ENCODE measurements at regions not wholly inside any gene's neighbourhood (a gene's known extent, or its start where the extent isn't known, plus 50 kb on each side); places are given as distances from the start of the nearest gene placed in this dataset.
"Not testable (repeated sequence)": the region's sequence is repeated elsewhere in the genome, so short reads cannot be mapped to it uniquely, and the experiment has no call there.

- Histone ChIP-seq H3K36me3 (ENCODE audit: insufficient read depth in 1 of 2, low read depth in 1 of 2) (no peaks in the 10 kb centered on the region), H3K27me3 (ENCODE audit: insufficient read depth in 3 of 3, low read length in 2 of 3) (no peaks in the 10 kb centered on the region), H3K4me3 (no peak overlapping the region), H3K4me1 (no peaks in the 10 kb centered on the region), H3K9me3 (no peaks in the 10 kb centered on the region), H3K27ac (no peak overlapping the region)
- WGBS, 3 donors: 60 to 67% (median 61%) methylated on average over 3 of the region's 3 CpGs
- DNase-seq: no peak
- TF ChIP-seq CTCF (IDR thresholded peaks at IDR 0.05): no peak
- no peak for ATAC-seq
- intact Hi-C loops (cut with DNase I): no loop called here
Observed at GRCh38 chr2:94769733-94770132, 101.5 kb upstream of the TEKT4 start.

- H3K27ac ChIP-seq: no peak overlapping the region
- H3K9me3 ChIP-seq: no peaks in the 10 kb centered on the region
- ATAC-seq (no peak), DNase-seq (no peak)
- no peak for TF ChIP-seq CTCF (IDR thresholded peaks at IDR 0.05)
- intact Hi-C loops (cut with DNase I): no loop called here
- no peak overlapping the region for H3K4me3 ChIP-seq
- no peaks in the 10 kb centered on the region for H3K4me1 ChIP-seq
- H3K27me3 ChIP-seq (ENCODE audit: insufficient read depth in 3 of 3, low read length in 2 of 3): no peaks in the 10 kb centered on the region
- no peaks in the 10 kb centered on the region for H3K36me3 ChIP-seq (ENCODE audit: insufficient read depth in 1 of 2, low read depth in 1 of 2)
Observed at GRCh38 chr2:94774851-94775250, 96.4 kb upstream of the TEKT4 start.

- 65 to 70% (median 67%) methylated on average over 2 of the region's 2 CpGs for WGBS, 3 donors
- ATAC-seq (no peak), DNase-seq (no peak)
- H3K36me3 ChIP-seq (ENCODE audit: insufficient read depth in 1 of 2, low read depth in 1 of 2): no peaks in the 10 kb centered on the region
- H3K9me3 ChIP-seq: no peaks in the 10 kb centered on the region
- TF ChIP-seq CTCF (IDR thresholded peaks at IDR 0.05): no peak
- intact Hi-C loops (cut with DNase I): no loop called here
- H3K27me3 ChIP-seq (ENCODE audit: insufficient read depth in 3 of 3, low read length in 2 of 3): no peaks in the 10 kb centered on the region
- no peak overlapping the region for H3K4me3 ChIP-seq
- H3K27ac ChIP-seq: no peak overlapping the region
- no peaks in the 10 kb centered on the region for H3K4me1 ChIP-seq
Observed at GRCh38 chr2:94776036-94776435, 95.2 kb upstream of the TEKT4 start.

GRCh38 chr2:94785105-94785504 is 86.1 kb upstream of the TEKT4 start:
- intact Hi-C loops (cut with DNase I); H3K4me1 ChIP-seq; H3K27me3 ChIP-seq (ENCODE audit: insufficient read depth in 3 of 3, low read length in 2 of 3); H3K4me3 ChIP-seq; H3K36me3 ChIP-seq (ENCODE audit: insufficient read depth in 1 of 2, low read depth in 1 of 2); H3K9me3 ChIP-seq; ATAC-seq; H3K27ac ChIP-seq; DNase-seq: not testable (repeated sequence)
- 52 to 64% (median 63%) methylated on average over 3 of the region's 3 CpGs for WGBS, 3 donors

- WGBS, 3 donors: 67 to 75% (median 68%) methylated on average over 5 of the region's 5 CpGs
- H3K9me3 ChIP-seq; intact Hi-C loops (cut with DNase I): not testable (repeated sequence)
Observed at GRCh38 chr2:94786424-94786823, 84.8 kb upstream of the TEKT4 start.

GRCh38 chr2:94790169-94790568 is 81.1 kb upstream of the TEKT4 start:
- DNase-seq; H3K4me1 ChIP-seq; H3K36me3 ChIP-seq (ENCODE audit: insufficient read depth in 1 of 2, low read depth in 1 of 2); ATAC-seq; H3K27me3 ChIP-seq (ENCODE audit: insufficient read depth in 3 of 3, low read length in 2 of 3); intact Hi-C loops (cut with DNase I); H3K4me3 ChIP-seq; H3K27ac ChIP-seq; H3K9me3 ChIP-seq: not testable (repeated sequence)
- 88 to 94% (median 91%) methylated on average over 2 of the region's 2 CpGs for WGBS, 3 donors

More at GRCh38 chr2:94786424-94786823, 84.8 kb upstream of the TEKT4 start:
- not testable (repeated sequence) for H3K27me3 ChIP-seq (ENCODE audit: insufficient read depth in 3 of 3, low read length in 2 of 3); H3K36me3 ChIP-seq (ENCODE audit: insufficient read depth in 1 of 2, low read depth in 1 of 2); H3K27ac ChIP-seq; H3K4me3 ChIP-seq; ATAC-seq; DNase-seq; H3K4me1 ChIP-seq

Measured in psoas muscle (tissue), 7 donors.